ENCODE measurements at regions not wholly inside any gene's neighbourhood (a gene's known extent, or its start where the extent isn't known, plus 50 kb on each side); places are given as distances from the start of the nearest gene placed in this dataset.

GRCh38 chr3:107963581-107963980 is 127.2 kb downstream of the CD47 start:
- TF ChIP-seq POLR2AphosphoS5 (IDR thresholded peaks at IDR 0.05; ENCODE audit: insufficient read depth in 1 of 2, low read depth in 1 of 2) (no peak), CTCF (IDR thresholded peaks at IDR 0.05) (no peak), POLR2A (IDR thresholded peaks at IDR 0.05) (no peak)
